BLaER1 treated with 17β-estradiol and CSF1 and Interleukin-3, amounts not matched to agents 10 nM and 100 nM (cell line): ENCODE measurements at regions not wholly inside any gene's neighbourhood (a gene's known extent, or its start where the extent isn't known, plus 50 kb on each side); places are given as distances from the start of the nearest gene placed in this dataset.

Source experiments
- H3K27ac ChIP-seq, 11 experiments: shearing (Covaris generic); formaldehyde crosslinking; 2 replicates each; pipeline ENCODE4 v1.8.1; 2022
- H3K27me3 ChIP-seq, 11 experiments: shearing (Covaris generic); formaldehyde crosslinking; 2 replicates each; pipeline ENCODE4 v1.8.1; 2022
- H3K36me3 ChIP-seq, 11 experiments: shearing (Covaris generic); formaldehyde crosslinking; 2 replicates each; pipeline ENCODE4 v1.8.1; 2022
- H3K4me1 ChIP-seq, 10 experiments: shearing (Covaris generic); formaldehyde crosslinking; 2 replicates each; pipeline ENCODE4 v1.8.1; 2022
- H3K4me2 ChIP-seq, 11 experiments: shearing (Covaris generic); formaldehyde crosslinking; 2 replicates each; pipeline ENCODE4 v1.8.1; 2022
- H3K4me3 ChIP-seq, 10 experiments: shearing (Covaris generic); formaldehyde crosslinking; 2 replicates each; pipeline ENCODE4 v1.8.1; 2022
- H3K9ac ChIP-seq, 11 experiments: shearing (Covaris generic); formaldehyde crosslinking; 2 replicates each; pipeline ENCODE4 v1.8.1; 2022
- H3K9me3 ChIP-seq, 11 experiments: shearing (Covaris generic); formaldehyde crosslinking; replicated peaks in 1 of 11; 2 replicates each; pipeline ENCODE4 v1.8.1; 2022
- H4K20me1 ChIP-seq, 11 experiments: shearing (Covaris generic); formaldehyde crosslinking; 2 replicates each; pipeline ENCODE4 v1.8.1; 2022
- Cebpa-rat ChIP-seq, 11 experiments: shearing (Covaris generic); IDR thresholded peaks; 2 replicates each; pipeline ENCODE4 v1.8.1; 2022

- H3K4me2 ChIP-seq, result no peak overlapping the region
- H4K20me1 ChIP-seq, result no peaks in the 10 kb centered on the region
- H3K9me3 ChIP-seq, result no peaks in the 10 kb centered on the region
- no peak overlapping the region for H3K9ac ChIP-seq
- no peak overlapping the region for H3K27ac ChIP-seq
- no peaks in the 10 kb centered on the region for H3K4me1 ChIP-seq
- H3K4me3 ChIP-seq, result no peak overlapping the region
- H3K36me3 ChIP-seq, result no peaks in the 10 kb centered on the region
- no peak for TF ChIP-seq Cebpa-rat (IDR thresholded peaks at IDR 0.05)
- H3K27me3 ChIP-seq, result no peaks in the 10 kb centered on the region
Observed at GRCh38 chr6:77159730-77160129, 303.6 kb downstream of the HTR1B start.

- Histone ChIP-seq H3K4me2 (no peak overlapping the region), H3K9me3 (no peaks in the 10 kb centered on the region), H3K36me3 (no peaks in the 10 kb centered on the region), H3K27ac (no peak overlapping the region), H3K4me1 (no peaks in the 10 kb centered on the region), H3K27me3 (no peaks in the 10 kb centered on the region), H3K9ac (no peak overlapping the region), H4K20me1 (no peaks in the 10 kb centered on the region), H3K4me3 (no peak overlapping the region)
- TF ChIP-seq Cebpa-rat (IDR thresholded peaks at IDR 0.05), result no peak
Observed at GRCh38 chr6:77151241-77151640, 312.1 kb downstream of the HTR1B start.

GRCh38 chr6:77150736-77151135 lies 312.6 kb downstream of the HTR1B start:
- Histone ChIP-seq H3K4me1 (no peaks in the 10 kb centered on the region), H3K4me3 (no peak overlapping the region), H3K36me3 (no peaks in the 10 kb centered on the region), H3K27ac (no peak overlapping the region), H3K9me3 (no peaks in the 10 kb centered on the region), H3K27me3 (no peaks in the 10 kb centered on the region), H3K9ac (no peak overlapping the region), H3K4me2 (no peak overlapping the region), H4K20me1 (no peaks in the 10 kb centered on the region)
- TF ChIP-seq Cebpa-rat (IDR thresholded peaks at IDR 0.05), result no peak

GRCh38 chr6:77145244-77145643 lies 318.0 kb downstream of the HTR1B start:
- no peak for TF ChIP-seq Cebpa-rat (IDR thresholded peaks at IDR 0.05)
- Histone ChIP-seq H3K27ac (no peak overlapping the region), H3K4me1 (no peaks in the 10 kb centered on the region), H3K4me2 (no peak overlapping the region), H3K27me3 (no peaks in the 10 kb centered on the region), H3K9ac (no peak overlapping the region), H3K4me3 (no peak overlapping the region), H3K36me3 (no peaks in the 10 kb centered on the region), H4K20me1 (no peaks in the 10 kb centered on the region), H3K9me3 (no peaks in the 10 kb centered on the region)

- no peak for TF ChIP-seq Cebpa-rat (IDR thresholded peaks at IDR 0.05)
- Histone ChIP-seq H3K27me3 (no peaks in the 10 kb centered on the region), H3K36me3 (no peaks in the 10 kb centered on the region), H3K9ac (no peak overlapping the region), H3K9me3 (no peaks in the 10 kb centered on the region), H3K4me3 (no peak overlapping the region), H3K27ac (no peak overlapping the region), H4K20me1 (no peaks in the 10 kb centered on the region), H3K4me1 (no peaks in the 10 kb centered on the region), H3K4me2 (no peak overlapping the region)
Observed at GRCh38 chr6:77143659-77144447, 319.4 kb downstream of the HTR1B start.

GRCh38 chr6:77136086-77136485 lies 327.2 kb downstream of the HTR1B start:
- Histone ChIP-seq H3K4me2 (no peak overlapping the region), H3K9me3 (no peaks in the 10 kb centered on the region), H3K4me3 (no peak overlapping the region), H3K36me3 (no peaks in the 10 kb centered on the region), H3K27ac (no peak overlapping the region), H3K27me3 (no peaks in the 10 kb centered on the region), H3K4me1 (no peaks in the 10 kb centered on the region), H4K20me1 (no peaks in the 10 kb centered on the region), H3K9ac (no peak overlapping the region)
- no peak for TF ChIP-seq Cebpa-rat (IDR thresholded peaks at IDR 0.05)

GRCh38 chr6:77133031-77133430 lies 330.3 kb downstream of the HTR1B start:
- TF ChIP-seq Cebpa-rat (IDR thresholded peaks at IDR 0.05), result no peak
- H3K4me3 ChIP-seq, result no peak overlapping the region
- no peaks in the 10 kb centered on the region for H3K9me3 ChIP-seq
- no peaks in the 10 kb centered on the region for H3K36me3 ChIP-seq
- no peaks in the 10 kb centered on the region for H4K20me1 ChIP-seq
- H3K27me3 ChIP-seq, result no peaks in the 10 kb centered on the region
- H3K4me2 ChIP-seq, result no peak overlapping the region
- no peak overlapping the region for H3K9ac ChIP-seq
- H3K4me1 ChIP-seq, result no peaks in the 10 kb centered on the region
- no peak overlapping the region for H3K27ac ChIP-seq

GRCh38 chr6:77131426-77131825 lies 331.9 kb downstream of the HTR1B start:
- Histone ChIP-seq H3K4me1 (no peaks in the 10 kb centered on the region), H3K4me3 (no peak overlapping the region), H3K4me2 (no peak overlapping the region), H3K27me3 (no peaks in the 10 kb centered on the region), H3K9me3 (no peaks in the 10 kb centered on the region), H3K27ac (no peak overlapping the region), H3K9ac (no peak overlapping the region), H3K36me3 (no peaks in the 10 kb centered on the region), H4K20me1 (no peaks in the 10 kb centered on the region)
- no peak for TF ChIP-seq Cebpa-rat (IDR thresholded peaks at IDR 0.05)

GRCh38 chr6:77124604-77125003 lies 338.7 kb downstream of the HTR1B start:
- Histone ChIP-seq H3K27me3 (no peaks in the 10 kb centered on the region), H3K4me1 (no peaks in the 10 kb centered on the region), H3K27ac (no peak overlapping the region), H3K4me2 (no peak overlapping the region), H3K9me3 (no peaks in the 10 kb centered on the region), H3K9ac (no peak overlapping the region), H4K20me1 (no peaks in the 10 kb centered on the region), H3K4me3 (no peak overlapping the region), H3K36me3 (no peaks in the 10 kb centered on the region)
- TF ChIP-seq Cebpa-rat (IDR thresholded peaks at IDR 0.05), result no peak

GRCh38 chr6:77123527-77123926 lies 339.8 kb downstream of the HTR1B start:
- no peak for TF ChIP-seq Cebpa-rat (IDR thresholded peaks at IDR 0.05)
- H3K27me3 ChIP-seq, result no peaks in the 10 kb centered on the region
- no peaks in the 10 kb centered on the region for H3K9me3 ChIP-seq
- H4K20me1 ChIP-seq, result no peaks in the 10 kb centered on the region
- H3K4me2 ChIP-seq, result no peak overlapping the region
- no peaks in the 10 kb centered on the region for H3K4me1 ChIP-seq
- H3K27ac ChIP-seq, result no peak overlapping the region
- no peak overlapping the region for H3K4me3 ChIP-seq
- H3K9ac ChIP-seq, result no peak overlapping the region
- no peaks in the 10 kb centered on the region for H3K36me3 ChIP-seq
